H1 (cell line): ENCODE measurements at regions not wholly inside any gene's neighbourhood (a gene's known extent, or its start where the extent isn't known, plus 50 kb on each side); places are given as distances from the start of the nearest gene placed in this dataset.

Experiments
- CTCF ChIA-PET: fragments of 300-600 bp; sonication (Branson Sonifier 250); formaldehyde crosslinking; loops from one replicate; lab custom pipeline; 2021; ENCODE audit not compliant: partially characterized antibody; lab: Charles Lee
- POLR2A ChIA-PET: fragments of 300-600 bp; sonication (Branson Sonifier 250); formaldehyde crosslinking; loops from one replicate; lab custom pipeline; 2021; ENCODE audit warnings: inconsistent platforms; ENCODE audit not compliant: partially characterized antibody; lab: Charles Lee
- DNase-seq, 2 experiments: peaks; one replicate each; pipeline versions ENCODE4 v3.0.0 to v3.0.0-alpha.2; 2010 to 2022; ENCODE audit warnings: low spot score in 2 of 2, low read depth in 1 of 2, mixed read lengths in 1 of 2
- FAIRE-seq: peaks from 2 replicates; lab custom pipeline; 2011; peaks lifted over from hg19 to GRCh38; lab: Jason Lieb, UNC
- H2AFZ ChIP-seq: 2 replicates; pipeline ENCODE4 v1.8.1; 2012; ENCODE audit warnings: low read length, inconsistent platforms
- H2AK5ac ChIP-seq: 2 replicates; pipeline ENCODE4 v1.6.1; 2013; ENCODE audit warnings: low read depth, low read length
- H2BK120ac ChIP-seq: replicated peaks from 2 replicates; pipeline ENCODE3; 2013; ENCODE audit warnings: low read depth, low read length, inconsistent platforms
- H2BK12ac ChIP-seq: 2 replicates; pipeline ENCODE4 v1.6.1; 2013; ENCODE audit warnings: low read depth, low read length
- H2BK15ac ChIP-seq: 2 replicates; pipeline ENCODE4 v1.6.1; 2013; ENCODE audit warnings: low read length
- H2BK20ac ChIP-seq: 2 replicates; pipeline ENCODE4 v1.6.1; 2013; ENCODE audit warnings: low read length
- H2BK5ac ChIP-seq: 2 replicates; pipeline ENCODE4 v1.6.1; 2013; ENCODE audit warnings: low read depth, low read length
- H3K14ac ChIP-seq: 2 replicates; pipeline ENCODE4 v1.6.1; 2013; ENCODE audit warnings: inconsistent platforms; ENCODE audit not compliant: insufficient read length
- H3K18ac ChIP-seq: 2 replicates; pipeline ENCODE4 v1.6.1; 2013; ENCODE audit warnings: low read length; ENCODE audit errors: extremely low read depth
- H3K23ac ChIP-seq: 2 replicates; pipeline ENCODE4 v1.6.1; 2013; ENCODE audit warnings: inconsistent platforms; ENCODE audit not compliant: insufficient read length
- H3K23me2 ChIP-seq: 2 replicates; pipeline ENCODE4 v1.6.1; 2013; ENCODE audit warnings: low read depth, low read length
- H3K27ac ChIP-seq: 2 replicates; pipeline ENCODE4 v1.6.1; 2011; ENCODE audit warnings: low read depth, low read length, inconsistent platforms
- H3K27me3 ChIP-seq, 4 experiments: replicated peaks in 1 of 4; 1 replicate in 1 of 4; 2 replicates in 3 of 4; pipeline versions ENCODE4 v1.6.1 to v1.8.1; 2011 to 2013; ENCODE audit warnings: low read length in 3 of 4, mild to moderate bottlenecking in 3 of 4, inconsistent platforms in 2 of 4, mixed read lengths in 2 of 4, moderate library complexity in 1 of 4; ENCODE audit not compliant: control insufficient read depth in 3 of 4, insufficient read depth in 3 of 4; ENCODE audit errors: extremely low read depth in 1 of 4
- H3K36me3 ChIP-seq, 4 experiments: 2 replicates each; pipeline versions ENCODE4 v1.6.1 to v1.8.1; 2011 to 2013; ENCODE audit warnings: mild to moderate bottlenecking in 4 of 4, low read length in 3 of 4, moderate library complexity in 2 of 4, control low read depth in 1 of 4, inconsistent platforms in 1 of 4; ENCODE audit not compliant: insufficient read depth in 4 of 4, control insufficient read depth in 2 of 4
- H3K4ac ChIP-seq: replicated peaks from 2 replicates; pipeline ENCODE3; 2013; ENCODE audit warnings: low read length, low read depth, mixed read lengths, inconsistent platforms; ENCODE audit not compliant: insufficient read length
- H3K4me1 ChIP-seq, 4 experiments: replicated peaks in 1 of 4; 1 replicate in 1 of 4; 2 replicates in 3 of 4; pipeline versions ENCODE4 v1.6.1 to v1.8.1; 2011 to 2013; ENCODE audit warnings: low read length in 3 of 4, inconsistent platforms in 2 of 4, mixed read lengths in 1 of 4; ENCODE audit not compliant: insufficient read depth in 4 of 4, control insufficient read depth in 3 of 4
- H3K4me2 ChIP-seq, 2 experiments: 2 replicates each; pipeline versions ENCODE4 v1.6.1 to v1.8.1; 2011 to 2013; ENCODE audit warnings: low read depth in 2 of 2, low read length in 2 of 2, control low read depth in 1 of 2, inconsistent platforms in 1 of 2, mild to moderate bottlenecking in 1 of 2; ENCODE audit not compliant: insufficient read depth in 1 of 2
- H3K4me3 ChIP-seq, 4 experiments: fragments of 200-600, 300-600 bp in 1 of 4; sonication (generic), shearing (Covaris generic), sonication (Bioruptor Twin) in 1 of 4; 2 replicates each; pipeline versions ENCODE4 v1.5.1 to v1.8.1; 2011 to 2016; ENCODE audit warnings: low read length in 4 of 4, low read depth in 3 of 4, control low read depth in 2 of 4, inconsistent platforms in 2 of 4, mild to moderate bottlenecking in 2 of 4, mixed read lengths in 1 of 4, moderate library complexity in 1 of 4; ENCODE audit not compliant: insufficient read depth in 2 of 4; ENCODE audit errors: extremely low read depth in 1 of 4
- H3K56ac ChIP-seq: replicated peaks from 2 replicates; pipeline ENCODE3; 2013; ENCODE audit warnings: low read depth, mild to moderate bottlenecking, mixed read lengths, low read length, inconsistent platforms; ENCODE audit not compliant: insufficient read length
- H3K79me1 ChIP-seq: 2 replicates; pipeline ENCODE4 v1.6.1; 2013; ENCODE audit warnings: low read depth, low read length, control low read depth
- H3K79me2 ChIP-seq, 2 experiments: 2 replicates each; pipeline versions ENCODE4 v1.6.1 to v1.8.1; 2012 to 2013; ENCODE audit warnings: low read length in 2 of 2, mild to moderate bottlenecking in 2 of 2, inconsistent platforms in 1 of 2; ENCODE audit not compliant: insufficient read depth in 2 of 2, control insufficient read depth in 1 of 2
- H3K9ac ChIP-seq, 4 experiments: replicated peaks in 1 of 4; 1 replicate in 1 of 4; 2 replicates in 3 of 4; pipeline versions ENCODE4 v1.6.1 to v1.8.1; 2011 to 2013; ENCODE audit warnings: low read depth in 3 of 4, low read length in 3 of 4, control low read depth in 2 of 4, mild to moderate bottlenecking in 2 of 4, moderate library complexity in 2 of 4, inconsistent platforms in 1 of 4; ENCODE audit errors: extremely low read depth in 1 of 4
- H3K9me3 ChIP-seq, 2 experiments: 2 replicates each; pipeline versions ENCODE4 v1.6.1 to v1.8.1; 2012 to 2013; ENCODE audit warnings: mild to moderate bottlenecking in 2 of 2, moderate library complexity in 2 of 2, control low read depth in 1 of 2, inconsistent platforms in 1 of 2, low read depth in 1 of 2, low read length in 1 of 2, mixed read lengths in 1 of 2; ENCODE audit not compliant: insufficient read depth in 2 of 2
- H4K20me1 ChIP-seq, 2 experiments: replicated peaks in 1 of 2; 2 replicates each; pipeline versions ENCODE3 to v1.8.1; 2011 to 2013; ENCODE audit warnings: inconsistent platforms in 2 of 2, low read length in 2 of 2, mild to moderate bottlenecking in 1 of 2; ENCODE audit not compliant: insufficient read depth in 2 of 2, control insufficient read depth in 1 of 2
- H4K5ac ChIP-seq: 2 replicates; pipeline ENCODE4 v1.6.1; 2013; ENCODE audit warnings: low read length, low read depth, mixed read lengths, inconsistent platforms; ENCODE audit not compliant: insufficient read length
- H4K8ac ChIP-seq: 2 replicates; pipeline ENCODE4 v1.8.0; 2013; ENCODE audit warnings: mild to moderate bottlenecking, moderate library complexity, low read length, inconsistent platforms; ENCODE audit not compliant: insufficient read depth; ENCODE audit errors: extremely low read depth
- H4K91ac ChIP-seq: replicated peaks from 2 replicates; pipeline ENCODE3; 2013; ENCODE audit warnings: low read length, mixed read lengths, inconsistent platforms; ENCODE audit not compliant: insufficient read length
- EP300 ChIP-seq, 2 experiments: IDR thresholded peaks; 1 replicate in 1 of 2; 2 replicates in 1 of 2; pipeline ENCODE4 v1.6.1; 2011 to 2012; ENCODE audit warnings: low read depth in 2 of 2, low read length in 2 of 2, mild to moderate bottlenecking in 2 of 2, borderline replicate concordance in 1 of 2, inconsistent platforms in 1 of 2, moderate library complexity in 1 of 2
- WGBS, 2 experiments: shearing (Covaris generic) in 1 of 2; methylation state at CpG; one replicate each; pipeline versions ENCODE4 v1.1.6 to v1.1.7; 2013 to 2015; ENCODE audit warnings: low lambda C conversion rate in 2 of 2, mixed read lengths in 2 of 2, inconsistent platforms in 1 of 2, low coverage in 1 of 2, missing lambda C conversion rate in 1 of 2; ENCODE audit not compliant: insufficient replicate concordance in 2 of 2, insufficient coverage in 1 of 2, insufficient read length in 1 of 2; ENCODE audit errors: extremely low coverage in 1 of 2, missing lambda C conversion rate in 1 of 2; 5-methylcytosine and 5-hydroxymethylcytosine counted together

GRCh38 chr9:1207686-1208085, 157.5 kb downstream of the DMRT2 start:
- Histone ChIP-seq H4K20me1 (no peaks in the 10 kb centered on the region), H2BK5ac (no peak overlapping the region), H2BK12ac (no peak overlapping the region), H3K27ac (no peak overlapping the region), H3K23ac (no peak overlapping the region), H3K23me2 (no peaks in the 10 kb centered on the region), H4K5ac (no peak overlapping the region), H3K4ac (no peak overlapping the region), H3K79me1 (no peaks in the 10 kb centered on the region), H4K91ac (no peak overlapping the region), H3K27me3 (no peaks in the 10 kb centered on the region), H3K56ac (no peak overlapping the region), H3K14ac (no peak overlapping the region), H3K9me3 (peaks cover 58 to 72% of the 10 kb centered on the region in 2 experiments), H3K79me2 (no peaks in the 10 kb centered on the region), H3K36me3 (no peaks in the 10 kb centered on the region), H2BK120ac (no peak overlapping the region), H3K18ac (no peak overlapping the region), H3K4me1 (no peaks in the 10 kb centered on the region), H2AFZ (no peak overlapping the region), H2AK5ac (no peak overlapping the region), H3K4me2 (no peak overlapping the region), H3K4me3 (no peak overlapping the region), H2BK15ac (no peak overlapping the region), H3K9ac (no peak overlapping the region), H4K8ac (no peak overlapping the region), H2BK20ac (no peak overlapping the region)
- DNase-seq, result no peak
- 93% methylated on average over 3 of the region's 3 CpGs; no CpG with 5 or more reads in 1 of the 2 experiments for WGBS, 2 experiments
- ChIA-PET CTCF (no interaction called here), POLR2A (no interaction called here)
- FAIRE-seq, result no peak
- TF ChIP-seq EP300 (IDR thresholded peaks at IDR 0.05; ENCODE audit: borderline replicate concordance in 1 of 2, low read depth in 2 of 2, low read length in 2 of 2), result no peak
